ENCODE measurements at regions not wholly inside any gene's neighbourhood (a gene's known extent, or its start where the extent isn't known, plus 50 kb on each side); places are given as distances from the start of the nearest gene placed in this dataset.

GRCh38 chr4:63379750-63380522 lies 1029.3 kb downstream of the TECRL start:
- no peaks in the 10 kb centered on the region for H3K79me2 ChIP-seq (ENCODE audit: insufficient read depth, low read length)
- no peak overlapping the region for H3K4me2 ChIP-seq (ENCODE audit: insufficient read depth, low read length)
- no peak for DNase-seq (ENCODE audit: insufficient read length, low spot score, missing footprints)
- H2AFZ ChIP-seq (ENCODE audit: low read length), result no peak overlapping the region
- H3K4me3 ChIP-seq (ENCODE audit: insufficient read depth, low read length), result no peak overlapping the region
- no peaks in the 10 kb centered on the region for H3K4me1 ChIP-seq (ENCODE audit: insufficient read depth, low read length)
- peaks cover 4% of the 10 kb centered on the region for H3K9me3 ChIP-seq (ENCODE audit: low read depth, low read length)
- no peaks in the 10 kb centered on the region for H3K27me3 ChIP-seq (ENCODE audit: insufficient read depth, low read length)
- TF ChIP-seq CTCF (IDR thresholded peaks at IDR 0.05; ENCODE audit: extremely low read depth, low read depth, low read length), result no peak
- H3K27ac ChIP-seq (ENCODE audit: low read depth, low read length), result no peak overlapping the region
- H3K36me3 ChIP-seq (ENCODE audit: insufficient read depth, low read length), result no peaks in the 10 kb centered on the region
- no peaks in the 10 kb centered on the region for H4K20me1 ChIP-seq (ENCODE audit: insufficient read depth, low read length)

- H2AFZ ChIP-seq (ENCODE audit: low read length), result no peak overlapping the region
- no peak for TF ChIP-seq CTCF (IDR thresholded peaks at IDR 0.05; ENCODE audit: extremely low read depth, low read depth, low read length)
- DNase-seq (ENCODE audit: insufficient read length, low spot score, missing footprints), result no peak
- H4K20me1 ChIP-seq (ENCODE audit: insufficient read depth, low read length), result no peaks in the 10 kb centered on the region
- no peaks in the 10 kb centered on the region for H3K4me1 ChIP-seq (ENCODE audit: insufficient read depth, low read length)
- H3K27me3 ChIP-seq (ENCODE audit: insufficient read depth, low read length), result no peaks in the 10 kb centered on the region
- no peaks in the 10 kb centered on the region for H3K36me3 ChIP-seq (ENCODE audit: insufficient read depth, low read length)
- no peaks in the 10 kb centered on the region for H3K79me2 ChIP-seq (ENCODE audit: insufficient read depth, low read length)
- H3K9me3 ChIP-seq (ENCODE audit: low read depth, low read length), result peaks cover 1% of the 10 kb centered on the region
- H3K4me2 ChIP-seq (ENCODE audit: insufficient read depth, low read length), result no peak overlapping the region
- H3K4me3 ChIP-seq (ENCODE audit: insufficient read depth, low read length), result no peak overlapping the region
- no peak overlapping the region for H3K27ac ChIP-seq (ENCODE audit: low read depth, low read length)
These were observed 1038.2 kb downstream of the TECRL start for GRCh38 chr4:63371001-63371400.

GRCh38 chr4:63361628-63362027 lies 1047.6 kb downstream of the TECRL start:
- DNase-seq (ENCODE audit: insufficient read length, low spot score, missing footprints), result no peak
- H3K9me3 ChIP-seq (ENCODE audit: low read depth, low read length), result peaks cover 5% of the 10 kb centered on the region
- no peaks in the 10 kb centered on the region for H4K20me1 ChIP-seq (ENCODE audit: insufficient read depth, low read length)
- no peak overlapping the region for H3K4me3 ChIP-seq (ENCODE audit: insufficient read depth, low read length)
- no peak for TF ChIP-seq CTCF (IDR thresholded peaks at IDR 0.05; ENCODE audit: extremely low read depth, low read depth, low read length)
- H3K79me2 ChIP-seq (ENCODE audit: insufficient read depth, low read length), result no peaks in the 10 kb centered on the region
- H3K36me3 ChIP-seq (ENCODE audit: insufficient read depth, low read length), result no peaks in the 10 kb centered on the region
- no peaks in the 10 kb centered on the region for H3K27me3 ChIP-seq (ENCODE audit: insufficient read depth, low read length)
- H3K4me2 ChIP-seq (ENCODE audit: insufficient read depth, low read length), result no peak overlapping the region
- no peak overlapping the region for H3K27ac ChIP-seq (ENCODE audit: low read depth, low read length)
- no peak overlapping the region for H2AFZ ChIP-seq (ENCODE audit: low read length)
- no peaks in the 10 kb centered on the region for H3K4me1 ChIP-seq (ENCODE audit: insufficient read depth, low read length)

GRCh38 chr4:63361066-63361465 lies 1048.2 kb downstream of the TECRL start:
- TF ChIP-seq CTCF (IDR thresholded peaks at IDR 0.05; ENCODE audit: extremely low read depth, low read depth, low read length), result no peak
- DNase-seq (ENCODE audit: insufficient read length, low spot score, missing footprints), result no peak
- Histone ChIP-seq H4K20me1 (ENCODE audit: insufficient read depth, low read length) (no peaks in the 10 kb centered on the region), H3K4me1 (ENCODE audit: insufficient read depth, low read length) (no peaks in the 10 kb centered on the region), H3K4me2 (ENCODE audit: insufficient read depth, low read length) (no peak overlapping the region), H2AFZ (ENCODE audit: low read length) (no peak overlapping the region), H3K36me3 (ENCODE audit: insufficient read depth, low read length) (no peaks in the 10 kb centered on the region), H3K27ac (ENCODE audit: low read depth, low read length) (no peak overlapping the region), H3K79me2 (ENCODE audit: insufficient read depth, low read length) (no peaks in the 10 kb centered on the region), H3K27me3 (ENCODE audit: insufficient read depth, low read length) (no peaks in the 10 kb centered on the region), H3K4me3 (ENCODE audit: insufficient read depth, low read length) (no peak overlapping the region), H3K9me3 (ENCODE audit: low read depth, low read length) (peaks cover 5% of the 10 kb centered on the region)

All from osteoblast (primary cell).